Activated B cell treated with CpG ODN at 0.5 μM for 24 hours (primary cell): ENCODE measurements at regions not wholly inside any gene's neighbourhood (a gene's known extent, or its start where the extent isn't known, plus 50 kb on each side); places are given as distances from the start of the nearest gene placed in this dataset.

ENCODE experiments used
- ATAC-seq: fragments of 200-7000 bp; cut with Tn5 transposase; one replicate; pipeline ENCODE4 v1.10.0; 2021; ENCODE audit warnings: low read depth, mild to moderate bottlenecking, moderate library complexity
- CTCF ChIA-PET: fragments of 350-600 bp; sonication (Branson Sonifier 250); formaldehyde crosslinking; loops from one replicate; lab custom pipeline; 2021; ENCODE audit warnings: antibody characterized with exemption; lab: Charles Lee
- POLR2A ChIA-PET: fragments of 350-600 bp; sonication (Branson Sonifier 250); formaldehyde crosslinking; loops from one replicate; lab custom pipeline; 2021; ENCODE audit warnings: antibody characterized with exemption; lab: Charles Lee
- DNase-seq: peaks from one replicate; pipeline ENCODE4 v3.0.0; 2022
- H3K27ac Mint-ChIP-seq: one replicate; pipeline ENCODE4 v1.8.0; 2020; ENCODE audit warnings: mixed read lengths
- H3K27me3 Mint-ChIP-seq: one replicate; pipeline ENCODE4 v1.8.0; 2021; ENCODE audit warnings: mixed read lengths
- H3K36me3 Mint-ChIP-seq: one replicate; pipeline ENCODE4 v1.8.0; 2021; ENCODE audit warnings: low read depth, mixed read lengths
- H3K4me1 Mint-ChIP-seq: one replicate; pipeline ENCODE4 v1.8.0; 2021; ENCODE audit warnings: mixed read lengths
- H3K4me3 Mint-ChIP-seq: one replicate; pipeline ENCODE4 v1.8.0; 2020; ENCODE audit warnings: mild to moderate bottlenecking, mixed read lengths
- H3K9me3 Mint-ChIP-seq: one replicate; pipeline ENCODE4 v1.8.0; 2020; ENCODE audit warnings: mixed read lengths
- CTCF ChIP-seq: fragments of 200-600 bp; IDR thresholded peaks from one replicate; pipeline ENCODE4 v1.8.0; 2022; ENCODE audit warnings: antibody characterized with exemption, mild to moderate bottlenecking
- intact Hi-C: fragments of 100-400 bp; cut with micrococcal nuclease; formaldehyde crosslinking; loops from one replicate; pipeline ENCODE4 v1.15.1; 2024

DNA sequence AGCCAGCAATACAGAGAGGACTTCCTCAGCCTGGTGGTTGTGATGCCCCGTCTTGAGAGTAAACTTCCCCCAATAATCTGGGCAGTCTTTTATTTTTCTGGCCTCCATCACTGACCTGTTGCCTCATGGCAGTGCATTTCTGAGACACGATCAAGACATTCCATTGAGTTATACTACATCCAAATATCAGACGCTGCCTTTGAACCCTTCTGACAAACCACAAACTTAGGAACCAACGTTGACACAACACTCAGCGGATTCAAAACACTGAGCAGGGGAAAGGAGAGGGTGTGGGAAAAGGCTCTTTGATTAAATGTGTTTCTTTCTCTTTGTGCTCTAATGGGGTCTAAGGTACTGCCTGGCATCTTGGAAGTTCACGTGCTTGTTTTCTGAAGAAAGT, 100.7 kb upstream of the TBX5 start:
- ChIA-PET POLR2A (no interaction called here), CTCF (interaction anchor here (2.3 kb wide), 1 partner anchor 540 kb away, joined by 20 read pairs; the partner anchor contains the start of gene RBM19)
- no peaks in the 10 kb centered on the region for H3K4me1 Mint-ChIP-seq
- no peaks in the 10 kb centered on the region for H3K36me3 Mint-ChIP-seq
- TF ChIP-seq CTCF, result no peak
- intact Hi-C loops, result loop anchor here (5.0 kb wide), 1 partner anchor 1194 kb away; no protein-coding TSS in a partner anchor
- ATAC-seq (no peak), DNase-seq (no peak)
- H3K27me3 Mint-ChIP-seq, result peaks cover 11% of the 10 kb centered on the region
- H3K9me3 Mint-ChIP-seq, result peaks cover 3% of the 10 kb centered on the region
- H3K27ac Mint-ChIP-seq, result no peak overlapping the region
- H3K4me3 Mint-ChIP-seq, result no peak overlapping the region

DNA sequence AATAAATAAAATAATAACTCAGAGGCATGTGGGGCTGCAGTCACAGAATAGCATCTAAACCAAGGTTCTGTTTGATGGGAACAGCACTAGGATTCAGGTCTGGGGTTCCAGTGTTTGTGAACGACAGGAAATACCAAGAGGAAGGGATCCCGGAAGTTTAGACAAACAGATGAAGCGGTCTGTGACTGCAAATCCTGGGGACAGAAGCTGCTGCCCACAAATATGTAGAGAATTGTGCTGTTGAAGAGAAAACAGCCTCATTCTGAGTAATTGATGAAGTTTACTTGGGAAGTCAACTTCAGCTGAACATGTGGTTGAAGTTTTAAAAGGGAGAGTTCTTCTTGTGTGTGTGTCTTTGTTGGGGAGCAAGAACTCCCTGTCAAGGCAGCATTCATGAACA, 98.4 kb upstream of the TBX5 start:
- H3K4me1 Mint-ChIP-seq, result no peaks in the 10 kb centered on the region
- DNase-seq (no peak), ATAC-seq (no peak)
- ChIA-PET CTCF (no interaction called here), POLR2A (no interaction called here)
- H3K36me3 Mint-ChIP-seq, result no peaks in the 10 kb centered on the region
- no peaks in the 10 kb centered on the region for H3K9me3 Mint-ChIP-seq
- intact Hi-C loops, result no loop called here
- H3K4me3 Mint-ChIP-seq, result no peak overlapping the region
- no peak overlapping the region for H3K27ac Mint-ChIP-seq
- H3K27me3 Mint-ChIP-seq, result peaks cover 15% of the 10 kb centered on the region
- TF ChIP-seq CTCF, result no peak

GRCh38 chr12:114501474-114501807, 95.5 kb upstream of the TBX5 start:
- Mint-ChIP-seq H3K4me3 (no peak overlapping the region), H3K9me3 (no peaks in the 10 kb centered on the region), H3K4me1 (no peaks in the 10 kb centered on the region), H3K27ac (no peak overlapping the region), H3K27me3 (peaks cover 22% of the 10 kb centered on the region), H3K36me3 (no peaks in the 10 kb centered on the region)
- intact Hi-C loops, result no loop called here
- TF ChIP-seq CTCF, result no peak
- ATAC-seq (no peak), DNase-seq (no peak)
- POLR2A ChIA-PET, result no interaction called here
- CTCF ChIA-PET, result no interaction called here

- intact Hi-C loops, result no loop called here
- H3K4me3 Mint-ChIP-seq, result no peak overlapping the region
- H3K27me3 Mint-ChIP-seq, result peaks cover 20% of the 10 kb centered on the region
- H3K9me3 Mint-ChIP-seq, result no peaks in the 10 kb centered on the region
- DNase-seq, result no peak
- no peaks in the 10 kb centered on the region for H3K36me3 Mint-ChIP-seq
- ATAC-seq, result no peak
- H3K27ac Mint-ChIP-seq, result no peak overlapping the region
- no peak for TF ChIP-seq CTCF
- ChIA-PET POLR2A (no interaction called here), CTCF (interaction anchor here (3.7 kb wide), 1 partner anchor 8 kb away, joined by 13 read pairs; no protein-coding TSS in a partner anchor)
- H3K4me1 Mint-ChIP-seq, result no peaks in the 10 kb centered on the region
Observed at GRCh38 chr12:114500775-114501473, 95.0 kb upstream of the TBX5 start.

- Mint-ChIP-seq H3K27me3 (peaks cover 20% of the 10 kb centered on the region), H3K4me3 (no peak overlapping the region), H3K4me1 (no peaks in the 10 kb centered on the region), H3K9me3 (no peaks in the 10 kb centered on the region), H3K36me3 (no peaks in the 10 kb centered on the region), H3K27ac (no peak overlapping the region)
- TF ChIP-seq CTCF, result no peak
- no peak for DNase-seq
- CTCF ChIA-PET, result interaction anchor here (3.7 kb wide), 1 partner anchor 9 kb away, joined by 13 read pairs; no protein-coding TSS in a partner anchor
- intact Hi-C loops, result no loop called here
- no peak for ATAC-seq
- POLR2A ChIA-PET, result no interaction called here
Observed at GRCh38 chr12:114500131-114500530, 94.2 kb upstream of the TBX5 start.
